ENCODE measurements at regions not wholly inside any gene's neighbourhood (a gene's known extent, or its start where the extent isn't known, plus 50 kb on each side); places are given as distances from the start of the nearest gene placed in this dataset.

GRCh38 chr12:39012870-39013269, 107.5 kb upstream of the CPNE8 start:
- H3K4me3 ChIP-seq (ENCODE audit: low read depth, low read length) = no peak overlapping the region
- DNase-seq (ENCODE audit: low read depth) = no peak
- TF ChIP-seq, protein P1, sequence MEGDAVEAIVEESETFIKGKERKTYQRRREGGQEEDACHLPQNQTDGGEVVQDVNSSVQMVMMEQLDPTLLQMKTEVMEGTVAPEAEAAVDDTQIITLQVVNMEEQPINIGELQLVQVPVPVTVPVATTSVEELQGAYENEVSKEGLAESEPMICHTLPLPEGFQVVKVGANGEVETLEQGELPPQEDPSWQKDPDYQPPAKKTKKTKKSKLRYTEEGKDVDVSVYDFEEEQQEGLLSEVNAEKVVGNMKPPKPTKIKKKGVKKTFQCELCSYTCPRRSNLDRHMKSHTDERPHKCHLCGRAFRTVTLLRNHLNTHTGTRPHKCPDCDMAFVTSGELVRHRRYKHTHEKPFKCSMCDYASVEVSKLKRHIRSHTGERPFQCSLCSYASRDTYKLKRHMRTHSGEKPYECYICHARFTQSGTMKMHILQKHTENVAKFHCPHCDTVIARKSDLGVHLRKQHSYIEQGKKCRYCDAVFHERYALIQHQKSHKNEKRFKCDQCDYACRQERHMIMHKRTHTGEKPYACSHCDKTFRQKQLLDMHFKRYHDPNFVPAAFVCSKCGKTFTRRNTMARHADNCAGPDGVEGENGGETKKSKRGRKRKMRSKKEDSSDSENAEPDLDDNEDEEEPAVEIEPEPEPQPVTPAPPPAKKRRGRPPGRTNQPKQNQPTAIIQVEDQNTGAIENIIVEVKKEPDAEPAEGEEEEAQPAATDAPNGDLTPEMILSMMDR (IDR thresholded peaks at IDR 0.05; ENCODE audit: low read depth, low read length, missing control alignments) = no peak

DNA sequence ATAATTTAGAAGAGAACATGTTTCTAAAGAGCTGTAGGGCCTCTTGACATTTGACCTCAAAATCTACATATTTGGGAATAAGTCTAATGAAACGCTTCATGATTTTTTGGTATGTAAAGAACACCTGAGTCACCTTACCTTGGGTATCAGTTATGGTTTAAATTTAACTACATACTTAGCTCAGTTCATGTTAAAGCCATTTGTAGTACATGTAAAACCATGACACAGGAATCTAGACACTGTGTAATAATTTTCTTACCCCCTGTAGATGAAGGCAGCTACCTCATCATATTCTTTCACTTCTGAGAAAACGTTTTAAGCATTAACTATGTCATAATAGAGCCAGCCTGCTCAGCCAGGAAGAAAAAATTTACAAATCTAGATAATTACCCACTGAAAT, 105.8 kb upstream of the CPNE8 start:
- TF ChIP-seq, protein P1 (IDR thresholded peaks at IDR 0.05; ENCODE audit: low read depth, low read length, missing control alignments) = no peak
- no peak overlapping the region for H3K4me3 ChIP-seq (ENCODE audit: low read depth, low read length)
- no peak for DNase-seq (ENCODE audit: low read depth)

GRCh38 chr12:39010406-39010805, 105.0 kb upstream of the CPNE8 start:
- no peak for DNase-seq (ENCODE audit: low read depth)
- no peak overlapping the region for H3K4me3 ChIP-seq (ENCODE audit: low read depth, low read length)
- TF ChIP-seq, protein P1 (IDR thresholded peaks at IDR 0.05; ENCODE audit: low read depth, low read length, missing control alignments) = no peak

DNA sequence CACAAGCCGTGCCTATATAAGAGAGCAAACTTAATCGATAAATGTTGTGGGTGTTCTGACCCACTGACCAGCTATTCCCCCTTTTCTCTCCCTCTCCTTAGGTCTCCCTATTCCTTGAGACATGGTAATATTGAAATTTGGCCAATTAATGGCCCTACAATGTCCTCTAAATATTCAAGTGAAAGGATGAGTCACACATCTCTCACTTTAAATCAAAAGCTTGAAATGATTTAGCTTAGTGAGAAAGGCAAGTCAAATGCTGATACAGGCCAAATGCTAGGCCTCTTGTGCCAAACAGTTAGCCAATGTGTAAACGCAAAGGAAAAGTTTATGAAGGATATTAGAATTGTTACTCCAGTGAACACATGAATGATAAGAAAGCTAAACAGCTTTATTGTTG, 102.2 kb upstream of the CPNE8 start:
- no peak for DNase-seq (ENCODE audit: low read depth)
- TF ChIP-seq, protein P1 (IDR thresholded peaks at IDR 0.05; ENCODE audit: low read depth, low read length, missing control alignments) = no peak

DNA sequence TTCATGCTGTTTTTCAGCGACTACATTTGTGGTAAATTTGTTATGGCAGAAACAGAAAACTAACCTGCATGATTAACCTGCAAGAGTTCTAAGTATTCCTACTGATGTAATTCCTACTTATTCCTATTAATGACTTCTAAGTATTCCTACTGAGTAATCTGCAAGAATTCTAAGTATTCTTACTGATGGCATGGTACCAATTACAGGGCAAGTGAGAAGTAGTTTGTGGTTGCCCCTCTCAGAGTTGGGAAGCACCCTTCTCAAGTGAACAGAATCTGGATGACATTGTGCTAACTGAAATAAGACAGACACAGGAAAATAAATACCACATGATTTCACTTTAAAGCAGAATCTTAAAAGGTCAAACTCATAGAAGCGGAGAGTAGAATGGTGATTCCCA, 100.9 kb upstream of the CPNE8 start:
- TF ChIP-seq, protein P1 (IDR thresholded peaks at IDR 0.05; ENCODE audit: low read depth, low read length, missing control alignments) = no peak
- no peak for DNase-seq (ENCODE audit: low read depth)
- no peak overlapping the region for H3K4me3 ChIP-seq (ENCODE audit: low read depth, low read length)

More for the DNA sequence above, 102.2 kb upstream of the CPNE8 start:
- H3K4me3 ChIP-seq (ENCODE audit: low read depth, low read length) = no peak overlapping the region

GRCh38 chr12:39005671-39006070, 100.3 kb upstream of the CPNE8 start:
- TF ChIP-seq, protein P1 (IDR thresholded peaks at IDR 0.05; ENCODE audit: low read depth, low read length, missing control alignments) = no peak
- no peak for DNase-seq (ENCODE audit: low read depth)
- no peak overlapping the region for H3K4me3 ChIP-seq (ENCODE audit: low read depth, low read length)

DNA sequence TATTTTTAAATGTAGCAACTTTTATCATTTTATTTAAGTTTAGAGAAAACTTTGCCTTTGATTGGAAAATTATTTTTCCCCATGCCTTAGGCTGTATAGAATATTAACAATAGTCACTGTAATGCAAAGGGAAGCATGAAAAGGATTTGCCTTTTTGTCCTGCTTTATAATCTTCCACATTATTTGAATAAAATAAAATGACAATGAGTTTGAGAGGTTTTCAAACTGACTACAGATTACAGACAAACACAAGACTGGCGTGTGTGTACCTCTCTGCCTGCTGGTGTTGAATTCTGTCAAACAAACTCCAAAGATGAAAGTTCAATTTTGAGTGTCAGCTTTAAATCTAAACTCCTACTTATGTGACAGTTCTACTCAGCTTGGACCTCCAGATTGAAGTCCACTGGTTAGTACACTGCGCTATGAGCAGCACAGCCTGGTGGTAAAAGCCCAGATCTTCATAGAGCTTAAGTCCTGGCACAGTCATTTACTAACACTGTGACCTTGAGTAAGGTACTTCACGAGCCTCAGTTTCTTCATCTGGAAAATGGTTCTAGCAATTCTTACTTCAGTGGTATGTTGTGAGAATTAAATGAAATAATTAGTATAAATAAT, 98.3 kb upstream of the CPNE8 start:
- no peak overlapping the region for H3K4me3 ChIP-seq (ENCODE audit: low read depth, low read length)
- TF ChIP-seq, protein P1 (IDR thresholded peaks at IDR 0.05; ENCODE audit: low read depth, low read length, missing control alignments) = no peak
- DNase-seq (ENCODE audit: low read depth) = no peak

All from GM12864 (cell line).